ENCODE measurements at regions not wholly inside any gene's neighbourhood (a gene's known extent, or its start where the extent isn't known, plus 50 kb on each side); places are given as distances from the start of the nearest gene placed in this dataset.

GRCh38 chr18:68520406-68521075 lies 194.4 kb downstream of the TMX3 start:
- DNase-seq = peak; percentile 71

GRCh38 chr18:68519336-68519735 lies 195.6 kb downstream of the TMX3 start:
- DNase-seq = peak; percentile 45

- DNase-seq = no peak
Observed at GRCh38 chr18:68509902-68510301, 205.0 kb downstream of the TMX3 start.

- no peak for DNase-seq
Observed at GRCh38 chr18:68507781-68508180, 207.1 kb downstream of the TMX3 start.

- DNase-seq = no peak
Observed at GRCh38 chr18:68505178-68505574, 209.7 kb downstream of the TMX3 start.

GRCh38 chr18:68504441-68505177 lies 210.3 kb downstream of the TMX3 start:
- no peak for DNase-seq

GRCh38 chr18:68500556-68500955 lies 214.4 kb downstream of the TMX3 start:
- no peak for DNase-seq

GRCh38 chr18:68499141-68499540 lies 215.8 kb downstream of the TMX3 start:
- DNase-seq = no peak

GRCh38 chr18:68498636-68499035 lies 216.3 kb downstream of the TMX3 start:
- DNase-seq = no peak

- DNase-seq = no peak
Observed at GRCh38 chr18:68498185-68498584, 216.7 kb downstream of the TMX3 start.

- peak; percentile 92 for DNase-seq
Observed at GRCh38 chr18:68494802-68495581, 219.9 kb downstream of the TMX3 start.

GRCh38 chr18:68489013-68489792 lies 225.7 kb downstream of the TMX3 start:
- no peak for DNase-seq

- no peak for DNase-seq
Observed at GRCh38 chr18:68484241-68484640, 230.7 kb downstream of the TMX3 start.

- no peak for DNase-seq
Observed at GRCh38 chr18:68482815-68483214, 232.1 kb downstream of the TMX3 start.

GRCh38 chr18:68480196-68480595 lies 234.7 kb downstream of the TMX3 start:
- DNase-seq = no peak

- DNase-seq = no peak
Observed at GRCh38 chr18:68478246-68478645, 236.7 kb downstream of the TMX3 start.

- DNase-seq = no peak
Observed at GRCh38 chr18:68475883-68476282, 239.0 kb downstream of the TMX3 start.

- DNase-seq = no peak
Observed at GRCh38 chr18:68472701-68473295, 242.1 kb downstream of the TMX3 start.

- no peak for DNase-seq
Observed at GRCh38 chr18:68469049-68469625, 245.8 kb downstream of the TMX3 start.

GRCh38 chr18:68467957-68468356 lies 247.0 kb downstream of the TMX3 start:
- no peak for DNase-seq

GRCh38 chr18:68467329-68467728 lies 247.6 kb downstream of the TMX3 start:
- no peak for DNase-seq

- DNase-seq = no peak
Observed at GRCh38 chr18:68466672-68467071, 248.2 kb downstream of the TMX3 start.
